ENCODE measurements at regions not wholly inside any gene's neighbourhood (a gene's known extent, or its start where the extent isn't known, plus 50 kb on each side); places are given as distances from the start of the nearest gene placed in this dataset.

GRCh38 chr14:23881282-23881681, 72.3 kb upstream of the DHRS4 start:
- TF ChIP-seq CTCF (IDR thresholded peaks at IDR 0.05) (no peak), POLR2A (IDR thresholded peaks at IDR 0.05) (no peak)
